Panc1 (cell line): ENCODE measurements at regions not wholly inside any gene's neighbourhood (a gene's known extent, or its start where the extent isn't known, plus 50 kb on each side); places are given as distances from the start of the nearest gene placed in this dataset.

Experiments
- POLR2AphosphoS5 ChIP-seq: IDR thresholded peaks from 2 replicates; pipeline ENCODE4 v1.6.1; 2012; ENCODE audit warnings: mild to moderate bottlenecking, low read depth, low read length, moderate library complexity
- SIN3A ChIP-seq: IDR thresholded peaks from 2 replicates; pipeline ENCODE4 v1.6.1; 2012; ENCODE audit warnings: low read depth, mild to moderate bottlenecking, low read length, moderate library complexity, borderline replicate concordance; ENCODE audit not compliant: insufficient read depth
- TF ChIP-seq, protein P1 (sequence below): fragments of 450-650 bp; IDR thresholded peaks from 2 replicates; pipeline ENCODE4 v1.5.1; 2017; ENCODE audit warnings: mild to moderate bottlenecking

GRCh38 chr6:167643223-167643622, 183.5 kb upstream of the AFDN start:
- TF ChIP-seq, protein P1, sequence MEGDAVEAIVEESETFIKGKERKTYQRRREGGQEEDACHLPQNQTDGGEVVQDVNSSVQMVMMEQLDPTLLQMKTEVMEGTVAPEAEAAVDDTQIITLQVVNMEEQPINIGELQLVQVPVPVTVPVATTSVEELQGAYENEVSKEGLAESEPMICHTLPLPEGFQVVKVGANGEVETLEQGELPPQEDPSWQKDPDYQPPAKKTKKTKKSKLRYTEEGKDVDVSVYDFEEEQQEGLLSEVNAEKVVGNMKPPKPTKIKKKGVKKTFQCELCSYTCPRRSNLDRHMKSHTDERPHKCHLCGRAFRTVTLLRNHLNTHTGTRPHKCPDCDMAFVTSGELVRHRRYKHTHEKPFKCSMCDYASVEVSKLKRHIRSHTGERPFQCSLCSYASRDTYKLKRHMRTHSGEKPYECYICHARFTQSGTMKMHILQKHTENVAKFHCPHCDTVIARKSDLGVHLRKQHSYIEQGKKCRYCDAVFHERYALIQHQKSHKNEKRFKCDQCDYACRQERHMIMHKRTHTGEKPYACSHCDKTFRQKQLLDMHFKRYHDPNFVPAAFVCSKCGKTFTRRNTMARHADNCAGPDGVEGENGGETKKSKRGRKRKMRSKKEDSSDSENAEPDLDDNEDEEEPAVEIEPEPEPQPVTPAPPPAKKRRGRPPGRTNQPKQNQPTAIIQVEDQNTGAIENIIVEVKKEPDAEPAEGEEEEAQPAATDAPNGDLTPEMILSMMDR, result no peak
- no peak for TF ChIP-seq SIN3A
- no peak for TF ChIP-seq POLR2AphosphoS5
